Omental fat pad (tissue), 3 donors: ENCODE measurements at regions not wholly inside any gene's neighbourhood (a gene's known extent, or its start where the extent isn't known, plus 50 kb on each side); places are given as distances from the start of the nearest gene placed in this dataset.

ENCODE experiments used
- ATAC-seq: fragments of 150-250 bp; one replicate; pipeline ENCODE4 v1.9.1; 2016; ENCODE audit warnings: mild to moderate bottlenecking, moderate library complexity; ENCODE audit not compliant: low FRiP score
- DNase-seq: peaks from one replicate; pipeline ENCODE4 v3.0.0-alpha.2; 2019; ENCODE audit warnings: low spot score
- CTCF ChIP-seq, 3 donors: fragments of 450-650 bp; IDR thresholded peaks; one replicate each; pipeline ENCODE4 v1.5.1; 2016 to 2017; ENCODE audit warnings: antibody characterized with exemption in 3 of 3, mild to moderate bottlenecking in 3 of 3, moderate library complexity in 2 of 3

GRCh38 chr2:120423167-120423943 is 77.4 kb downstream of the INHBB start:
- DNase-seq: no peak
- TF ChIP-seq CTCF (IDR thresholded peaks at IDR 0.05): no peak
- no peak for ATAC-seq

- TF ChIP-seq CTCF (IDR thresholded peaks at IDR 0.05): no peak
- ATAC-seq (no peak), DNase-seq (no peak)
Observed at GRCh38 chr2:120424274-120424796, 78.4 kb downstream of the INHBB start.

GRCh38 chr2:120425014-120425413 is 79.1 kb downstream of the INHBB start:
- no peak for TF ChIP-seq CTCF (IDR thresholded peaks at IDR 0.05)
- no peak for ATAC-seq
- no peak for DNase-seq

- ATAC-seq: no peak
Observed at GRCh38 chr2:120428748-120429147, 82.8 kb downstream of the INHBB start.

GRCh38 chr2:120429586-120430500 is 83.9 kb downstream of the INHBB start:
- DNase-seq (no peak), ATAC-seq (no peak)
- TF ChIP-seq CTCF (IDR thresholded peaks at IDR 0.05): no peak

More at GRCh38 chr2:120428748-120429147, 82.8 kb downstream of the INHBB start:
- TF ChIP-seq CTCF (IDR thresholded peaks at IDR 0.05): no peak
- DNase-seq: no peak

- DNase-seq (no peak), ATAC-seq (no peak)
- TF ChIP-seq CTCF (IDR thresholded peaks at IDR 0.05): no peak
Observed at GRCh38 chr2:120430501-120430830, 84.5 kb downstream of the INHBB start.
